ENCODE measurements at regions not wholly inside any gene's neighbourhood (a gene's known extent, or its start where the extent isn't known, plus 50 kb on each side); places are given as distances from the start of the nearest gene placed in this dataset.

DNA sequence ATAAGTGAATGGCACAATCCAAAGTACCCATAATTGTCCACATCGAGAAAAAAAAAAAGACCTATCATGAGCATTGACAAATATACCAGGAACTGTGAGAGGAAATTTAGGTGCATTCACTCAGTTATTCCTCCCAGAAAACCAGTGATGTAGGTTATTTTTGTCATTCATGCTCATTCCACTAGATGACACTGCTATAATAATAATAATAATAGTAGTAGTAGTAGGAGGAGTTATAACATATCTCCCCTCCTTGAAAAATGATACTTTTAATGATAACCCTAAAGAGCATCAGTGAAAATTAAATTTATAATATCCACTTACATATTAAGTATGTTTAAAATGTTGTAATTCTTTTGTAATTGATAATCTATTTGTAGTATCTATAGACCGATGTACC lies 463.9 kb upstream of the MIR17HG start:
- no peaks in the 10 kb centered on the region for H3K4me1 ChIP-seq (ENCODE audit: control insufficient read depth in 1 of 2, insufficient read depth in 2 of 2, low read length in 2 of 2)
- H4K20me1 ChIP-seq (ENCODE audit: insufficient read depth), result no peaks in the 10 kb centered on the region
- H3K9ac ChIP-seq (ENCODE audit: low read length), result no peak overlapping the region
- no peak overlapping the region for H2AFZ ChIP-seq (ENCODE audit: low read depth, low read length, poor library complexity, severe bottlenecking)
- ChIA-PET RAD21 (ENCODE audit: low non-redundant PET in 1 of 2, low total read pairs in 2 of 2, uncharacterized antibody in 2 of 2, unreplicated experiment in 2 of 2) (no interaction called here), POLR2A (no interaction called here), CTCF (no interaction called here)
- H3K9me3 ChIP-seq (ENCODE audit: control insufficient read depth in 1 of 2, insufficient read depth in 1 of 2, low read depth in 1 of 2, low read length in 2 of 2), result no peaks in the 10 kb centered on the region; a peak in 1 of 4 replicates
- no peak overlapping the region for H3K4me3 ChIP-seq (replicated peaks in 1 of 2; ENCODE audit: low read depth in 1 of 2, low read length in 2 of 2)
- DNase-seq (ENCODE audit: low read depth, low spot score) (no peak), ATAC-seq (no peak)
- no peak overlapping the region for H3K27ac ChIP-seq (ENCODE audit: low read depth, low read length)
- intact Hi-C loops (cut with micrococcal nuclease), result loop anchor here (5.0 kb wide), 1 partner anchor 134 kb away; no protein-coding TSS in a partner anchor
- no peaks in the 10 kb centered on the region for H3K36me3 ChIP-seq (ENCODE audit: control insufficient read depth in 1 of 2, insufficient read depth in 2 of 2, low read length in 2 of 2)
- BruUV-seq (replicated peaks), result no TSS peak
- TF ChIP-seq ELF1 (IDR thresholded peaks at IDR 0.05; ENCODE audit: borderline replicate concordance, low read depth) (no peak), SIN3A (IDR thresholded peaks at IDR 0.05; ENCODE audit: low read depth) (no peak), EZH2phosphoT487 (IDR thresholded peaks at IDR 0.05; ENCODE audit: borderline replicate concordance) (no peak), RAD21 (IDR thresholded peaks at IDR 0.05; ENCODE audit: low read depth) (peak; percentile 28)
- TF ChIP-seq, protein P1, sequence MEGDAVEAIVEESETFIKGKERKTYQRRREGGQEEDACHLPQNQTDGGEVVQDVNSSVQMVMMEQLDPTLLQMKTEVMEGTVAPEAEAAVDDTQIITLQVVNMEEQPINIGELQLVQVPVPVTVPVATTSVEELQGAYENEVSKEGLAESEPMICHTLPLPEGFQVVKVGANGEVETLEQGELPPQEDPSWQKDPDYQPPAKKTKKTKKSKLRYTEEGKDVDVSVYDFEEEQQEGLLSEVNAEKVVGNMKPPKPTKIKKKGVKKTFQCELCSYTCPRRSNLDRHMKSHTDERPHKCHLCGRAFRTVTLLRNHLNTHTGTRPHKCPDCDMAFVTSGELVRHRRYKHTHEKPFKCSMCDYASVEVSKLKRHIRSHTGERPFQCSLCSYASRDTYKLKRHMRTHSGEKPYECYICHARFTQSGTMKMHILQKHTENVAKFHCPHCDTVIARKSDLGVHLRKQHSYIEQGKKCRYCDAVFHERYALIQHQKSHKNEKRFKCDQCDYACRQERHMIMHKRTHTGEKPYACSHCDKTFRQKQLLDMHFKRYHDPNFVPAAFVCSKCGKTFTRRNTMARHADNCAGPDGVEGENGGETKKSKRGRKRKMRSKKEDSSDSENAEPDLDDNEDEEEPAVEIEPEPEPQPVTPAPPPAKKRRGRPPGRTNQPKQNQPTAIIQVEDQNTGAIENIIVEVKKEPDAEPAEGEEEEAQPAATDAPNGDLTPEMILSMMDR (IDR thresholded peaks at IDR 0.05 in 2 of 3, conservative IDR thresholded peaks at IDR 0.05 in 1 of 3; ENCODE audit: borderline replicate concordance in 1 of 3, insufficient read depth in 1 of 3, low read depth in 2 of 3, low read length in 2 of 3), result peak in 1 of 3 experiments; percentile 15; a peak in 2 of 6 replicates
- H3K79me2 ChIP-seq (ENCODE audit: insufficient read depth, low read length), result no peaks in the 10 kb centered on the region
- no peaks in the 10 kb centered on the region for H3K9me2 ChIP-seq (ENCODE audit: insufficient read depth)
- H3K27me3 ChIP-seq (ENCODE audit: insufficient read depth, low read length), result no peaks in the 10 kb centered on the region
- H3K4me2 ChIP-seq (ENCODE audit: low read length), result no peak overlapping the region

DNA sequence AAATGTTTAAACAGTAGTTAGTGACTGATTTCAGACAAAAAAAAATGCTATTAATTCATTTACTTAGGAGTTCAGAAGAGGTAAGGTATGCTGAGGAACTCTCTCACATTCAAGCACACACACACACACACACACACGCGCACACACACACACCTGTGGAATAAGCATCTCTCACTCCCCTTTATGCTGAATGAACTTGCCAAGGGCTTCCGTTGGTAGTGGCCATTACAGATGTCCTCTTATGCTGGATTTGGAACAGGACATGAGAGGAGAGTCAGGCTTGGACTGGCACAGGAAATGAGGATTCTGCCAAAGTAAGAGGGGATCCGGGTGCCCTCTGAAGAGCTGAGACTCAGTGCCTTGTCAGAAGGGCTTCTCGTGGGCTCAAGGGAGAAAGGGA lies 463.4 kb upstream of the MIR17HG start:
- ChIA-PET CTCF (interaction anchor here (1.3 to 2.7 kb wide), 2 partner anchors 84 to 133 kb away, joined by 3 to 6 read pairs; no protein-coding TSS in a partner anchor), RAD21 (ENCODE audit: low non-redundant PET in 1 of 2, low total read pairs in 2 of 2, uncharacterized antibody in 2 of 2, unreplicated experiment in 2 of 2) (no interaction called here)
- TF ChIP-seq REST (IDR thresholded peaks at IDR 0.05; ENCODE audit: low read depth), result no peak
- TF ChIP-seq EGR1 (IDR thresholded peaks at IDR 0.05; ENCODE audit: low read depth), result no peak
- TF ChIP-seq, protein P2, sequence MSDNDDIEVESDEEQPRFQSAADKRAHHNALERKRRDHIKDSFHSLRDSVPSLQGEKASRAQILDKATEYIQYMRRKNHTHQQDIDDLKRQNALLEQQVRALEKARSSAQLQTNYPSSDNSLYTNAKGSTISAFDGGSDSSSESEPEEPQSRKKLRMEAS (IDR thresholded peaks at IDR 0.05), result no peak
- no peak for TF ChIP-seq SP1 (IDR thresholded peaks at IDR 0.05; ENCODE audit: low read depth)
- no peak for TF ChIP-seq CBX3 (IDR thresholded peaks at IDR 0.05; ENCODE audit: low read depth)
- no peak for TF ChIP-seq CEBPB (IDR thresholded peaks at IDR 0.05; ENCODE audit: low read depth)
- no peak for TF ChIP-seq EZH2phosphoT487 (IDR thresholded peaks at IDR 0.05; ENCODE audit: borderline replicate concordance)
- no peak for TF ChIP-seq YY1 (IDR thresholded peaks at IDR 0.05; ENCODE audit: extremely low read depth, insufficient replicate concordance, low read depth, low read length)
- TF ChIP-seq, protein P3, sequence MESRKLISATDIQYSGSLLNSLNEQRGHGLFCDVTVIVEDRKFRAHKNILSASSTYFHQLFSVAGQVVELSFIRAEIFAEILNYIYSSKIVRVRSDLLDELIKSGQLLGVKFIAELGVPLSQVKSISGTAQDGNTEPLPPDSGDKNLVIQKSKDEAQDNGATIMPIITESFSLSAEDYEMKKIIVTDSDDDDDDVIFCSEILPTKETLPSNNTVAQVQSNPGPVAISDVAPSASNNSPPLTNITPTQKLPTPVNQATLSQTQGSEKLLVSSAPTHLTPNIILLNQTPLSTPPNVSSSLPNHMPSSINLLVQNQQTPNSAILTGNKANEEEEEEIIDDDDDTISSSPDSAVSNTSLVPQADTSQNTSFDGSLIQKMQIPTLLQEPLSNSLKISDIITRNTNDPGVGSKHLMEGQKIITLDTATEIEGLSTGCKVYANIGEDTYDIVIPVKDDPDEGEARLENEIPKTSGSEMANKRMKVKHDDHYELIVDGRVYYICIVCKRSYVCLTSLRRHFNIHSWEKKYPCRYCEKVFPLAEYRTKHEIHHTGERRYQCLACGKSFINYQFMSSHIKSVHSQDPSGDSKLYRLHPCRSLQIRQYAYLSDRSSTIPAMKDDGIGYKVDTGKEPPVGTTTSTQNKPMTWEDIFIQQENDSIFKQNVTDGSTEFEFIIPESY (IDR thresholded peaks at IDR 0.05; ENCODE audit: extremely low read depth, insufficient replicate concordance, low read length), result no peak

More for the DNA sequence above, 463.4 kb upstream of the MIR17HG start:
- POLR2A ChIA-PET, result no interaction called here
- DNase-seq (ENCODE audit: low read depth, low spot score) (no peak), ATAC-seq (no peak)
- Histone ChIP-seq H3K9me3 (ENCODE audit: control insufficient read depth in 1 of 2, insufficient read depth in 1 of 2, low read depth in 1 of 2, low read length in 2 of 2) (no peaks in the 10 kb centered on the region; a peak in 1 of 4 replicates), H4K20me1 (ENCODE audit: insufficient read depth) (no peaks in the 10 kb centered on the region), H3K4me3 (replicated peaks in 1 of 2; ENCODE audit: low read depth in 1 of 2, low read length in 2 of 2) (no peak overlapping the region), H3K4me2 (ENCODE audit: low read length) (no peak overlapping the region), H3K9me2 (ENCODE audit: insufficient read depth) (no peaks in the 10 kb centered on the region), H3K27ac (ENCODE audit: low read depth, low read length) (no peak overlapping the region), H3K36me3 (ENCODE audit: control insufficient read depth in 1 of 2, insufficient read depth in 2 of 2, low read length in 2 of 2) (no peaks in the 10 kb centered on the region), H3K79me2 (ENCODE audit: insufficient read depth, low read length) (no peaks in the 10 kb centered on the region), H3K9ac (ENCODE audit: low read length) (no peak overlapping the region), H3K4me1 (ENCODE audit: control insufficient read depth in 1 of 2, insufficient read depth in 2 of 2, low read length in 2 of 2) (no peaks in the 10 kb centered on the region), H2AFZ (ENCODE audit: low read depth, low read length, poor library complexity, severe bottlenecking) (no peak overlapping the region), H3K27me3 (ENCODE audit: insufficient read depth, low read length) (no peaks in the 10 kb centered on the region)
- intact Hi-C loops (cut with micrococcal nuclease), result loop anchor here (5.0 kb wide), 1 partner anchor 133 kb away; no protein-coding TSS in a partner anchor
- no TSS peak for BruUV-seq (replicated peaks)

All from HCT116 (cell line).